Cardiac muscle cell (in vitro differentiated cells and primary cell): ENCODE measurements at regions not wholly inside any gene's neighbourhood (a gene's known extent, or its start where the extent isn't known, plus 50 kb on each side); places are given as distances from the start of the nearest gene placed in this dataset.

Experiments
- DNase-seq, 2 donors: peaks; one replicate each; pipeline versions ENCODE4 v3.0.0 to v3.0.0-alpha.2; 2010 to 2017; ENCODE audit warnings: low read depth in 1 of 2, low spot score in 1 of 2
- H3K27ac ChIP-seq: fragments of 200-600 bp; sonication (generic); 2 replicates; pipeline ENCODE4 v1.5.1; 2016
- H3K27me3 ChIP-seq: fragments of 200-600 bp; sonication (generic); 2 replicates; pipeline ENCODE4 v1.6.0; 2016; ENCODE audit warnings: control low read depth
- H3K36me3 ChIP-seq: fragments of 200-600 bp; sonication (generic); 2 replicates; pipeline ENCODE4 v1.5.1; 2016; ENCODE audit warnings: control low read depth
- H3K4me1 ChIP-seq: fragments of 200-600 bp; sonication (generic); 2 replicates; pipeline ENCODE4 v1.8.1; 2017; ENCODE audit warnings: low read depth, mild to moderate bottlenecking, mixed run types
- H3K4me3 ChIP-seq: fragments of 200-600 bp; sonication (generic); 2 replicates; pipeline ENCODE4 v1.5.1; 2016; ENCODE audit warnings: mild to moderate bottlenecking
- H3K9me3 ChIP-seq: fragments of 200-600 bp; sonication (generic); 2 replicates; pipeline ENCODE4 v1.5.1; 2017; ENCODE audit warnings: low read depth, mild to moderate bottlenecking, control low read depth
- CTCF ChIP-seq: IDR thresholded peaks from 2 replicates; pipeline ENCODE4 v1.5.1; 2012; ENCODE audit warnings: low read depth, mild to moderate bottlenecking, low read length

GRCh38 chr11:33605703-33606102 is 94.9 kb downstream of the C11orf91 start:
- no peak for TF ChIP-seq CTCF
- DNase-seq = no peak
- H3K27ac ChIP-seq = no peak overlapping the region
- no peaks in the 10 kb centered on the region for H3K4me1 ChIP-seq
- H3K36me3 ChIP-seq = no peaks in the 10 kb centered on the region
- H3K9me3 ChIP-seq = no peaks in the 10 kb centered on the region
- no peaks in the 10 kb centered on the region for H3K27me3 ChIP-seq
- H3K4me3 ChIP-seq = no peak overlapping the region

DNA sequence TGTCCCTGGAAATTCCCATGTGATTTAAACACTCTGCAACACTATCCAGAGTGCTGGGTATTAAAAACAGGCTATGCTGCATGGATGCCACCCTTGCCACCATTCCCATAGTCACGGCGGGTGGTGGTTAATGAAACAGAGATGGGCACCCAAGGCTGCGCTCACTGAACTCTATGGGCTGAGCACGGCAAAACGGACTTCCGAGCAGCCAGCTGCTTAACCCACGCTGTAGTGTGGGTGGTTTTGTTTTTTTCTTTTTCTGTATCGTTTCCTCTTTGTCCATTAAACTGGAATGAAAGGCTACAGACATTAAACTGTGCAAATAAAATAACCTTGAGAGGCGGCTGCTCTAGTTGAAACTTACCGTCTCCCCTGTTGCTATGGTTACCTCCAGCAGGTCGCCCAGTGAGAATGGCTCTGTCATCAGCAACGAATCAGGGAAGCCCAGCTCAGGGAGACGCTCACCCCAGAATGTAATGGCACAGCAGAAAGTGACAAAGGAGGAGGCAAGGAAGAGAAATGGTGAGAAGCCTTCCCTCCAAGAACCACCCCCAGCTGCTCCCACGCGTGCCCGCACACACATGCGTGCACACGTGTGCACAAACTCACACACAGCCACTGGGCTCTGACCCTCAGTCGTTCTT is 102.1 kb downstream of the C11orf91 start:
- DNase-seq = peak in 1 of 2 donors; percentile 3
- no peak for TF ChIP-seq CTCF
- Histone ChIP-seq H3K9me3 (no peaks in the 10 kb centered on the region), H3K27me3 (no peaks in the 10 kb centered on the region), H3K4me1 (no peaks in the 10 kb centered on the region), H3K4me3 (no peak overlapping the region), H3K36me3 (no peaks in the 10 kb centered on the region), H3K27ac (no peak overlapping the region)

- no peaks in the 10 kb centered on the region for H3K4me1 ChIP-seq
- no peak for TF ChIP-seq CTCF
- no peak overlapping the region for H3K4me3 ChIP-seq
- no peak for DNase-seq
- H3K9me3 ChIP-seq = no peaks in the 10 kb centered on the region
- no peaks in the 10 kb centered on the region for H3K36me3 ChIP-seq
- H3K27ac ChIP-seq = no peak overlapping the region
- no peaks in the 10 kb centered on the region for H3K27me3 ChIP-seq
Observed at GRCh38 chr11:33594188-33594587, 106.4 kb downstream of the C11orf91 start.

DNA sequence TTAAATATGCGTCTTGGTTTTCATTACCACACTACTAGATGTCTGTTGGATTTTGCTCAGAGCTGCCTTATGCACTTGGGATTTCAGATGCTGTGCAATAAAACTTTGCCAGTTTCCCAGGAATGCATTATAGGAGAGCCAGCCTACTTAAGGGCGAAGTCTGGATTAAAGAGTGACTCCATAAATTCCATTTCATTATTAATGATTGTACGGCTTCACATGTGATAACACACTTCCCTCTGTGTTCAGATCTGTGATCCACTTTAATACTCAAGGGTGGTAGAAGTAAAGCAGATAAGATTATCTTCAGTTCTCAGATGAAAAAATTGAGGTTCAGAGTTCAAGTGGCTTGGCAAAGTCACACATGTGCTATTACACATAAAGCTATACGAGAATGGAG is 110.2 kb downstream of the C11orf91 start:
- no peak for TF ChIP-seq CTCF
- no peak for DNase-seq
- Histone ChIP-seq H3K36me3 (no peaks in the 10 kb centered on the region), H3K27me3 (no peaks in the 10 kb centered on the region), H3K9me3 (no peaks in the 10 kb centered on the region), H3K27ac (no peak overlapping the region), H3K4me3 (no peak overlapping the region), H3K4me1 (no peaks in the 10 kb centered on the region)

GRCh38 chr11:33588056-33588455 is 112.6 kb downstream of the C11orf91 start:
- TF ChIP-seq CTCF = no peak
- H3K9me3 ChIP-seq = no peaks in the 10 kb centered on the region
- H3K27ac ChIP-seq = no peak overlapping the region
- H3K27me3 ChIP-seq = no peaks in the 10 kb centered on the region
- no peaks in the 10 kb centered on the region for H3K4me1 ChIP-seq
- no peak overlapping the region for H3K4me3 ChIP-seq
- no peaks in the 10 kb centered on the region for H3K36me3 ChIP-seq
- peak; percentile 11 to 42 for DNase-seq
